GM13977 (cell line): ENCODE measurements at regions not wholly inside any gene's neighbourhood (a gene's known extent, or its start where the extent isn't known, plus 50 kb on each side); places are given as distances from the start of the nearest gene placed in this dataset.

Source experiments
- DNase-seq: peaks from one replicate; pipeline ENCODE4 v3.0.0; 2012; ENCODE audit warnings: low spot score
- in situ Hi-C: fragments of 300-500 bp; cut with MboI; formaldehyde crosslinking; loops from one replicate; pipeline ENCODE4 v1.12.0; 2022; ENCODE audit warnings: low sequenced_read_pairs, low pct_unique_long_range_greater_than_20kb, mixed read lengths, inconsistent platforms; ENCODE audit not compliant: unreplicated experiment
- TF ChIP-seq, protein P1 (sequence below): IDR thresholded peaks from 2 replicates; pipeline ENCODE4 v1.5.1; 2012; ENCODE audit warnings: mild to moderate bottlenecking, control low read depth; ENCODE audit not compliant: insufficient read depth; ENCODE audit errors: extremely low read depth, missing control alignments

- DNase-seq, result no peak
- in situ Hi-C loops, result loop anchor here (10.0 kb wide), 1 partner anchor 93 kb away; no protein-coding TSS in a partner anchor
- TF ChIP-seq, protein P1, sequence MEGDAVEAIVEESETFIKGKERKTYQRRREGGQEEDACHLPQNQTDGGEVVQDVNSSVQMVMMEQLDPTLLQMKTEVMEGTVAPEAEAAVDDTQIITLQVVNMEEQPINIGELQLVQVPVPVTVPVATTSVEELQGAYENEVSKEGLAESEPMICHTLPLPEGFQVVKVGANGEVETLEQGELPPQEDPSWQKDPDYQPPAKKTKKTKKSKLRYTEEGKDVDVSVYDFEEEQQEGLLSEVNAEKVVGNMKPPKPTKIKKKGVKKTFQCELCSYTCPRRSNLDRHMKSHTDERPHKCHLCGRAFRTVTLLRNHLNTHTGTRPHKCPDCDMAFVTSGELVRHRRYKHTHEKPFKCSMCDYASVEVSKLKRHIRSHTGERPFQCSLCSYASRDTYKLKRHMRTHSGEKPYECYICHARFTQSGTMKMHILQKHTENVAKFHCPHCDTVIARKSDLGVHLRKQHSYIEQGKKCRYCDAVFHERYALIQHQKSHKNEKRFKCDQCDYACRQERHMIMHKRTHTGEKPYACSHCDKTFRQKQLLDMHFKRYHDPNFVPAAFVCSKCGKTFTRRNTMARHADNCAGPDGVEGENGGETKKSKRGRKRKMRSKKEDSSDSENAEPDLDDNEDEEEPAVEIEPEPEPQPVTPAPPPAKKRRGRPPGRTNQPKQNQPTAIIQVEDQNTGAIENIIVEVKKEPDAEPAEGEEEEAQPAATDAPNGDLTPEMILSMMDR, result no peak
Measured at GRCh38 chr20:24821391-24821790, 127.7 kb upstream of the CST7 start.

GRCh38 chr20:24823176-24823784, 125.8 kb upstream of the CST7 start:
- TF ChIP-seq, protein P1, result no peak
- in situ Hi-C loops, result loop anchor here (10.0 kb wide), 1 partner anchor 92 kb away; no protein-coding TSS in a partner anchor
- no peak for DNase-seq

GRCh38 chr20:24823989-24824693, 124.9 kb upstream of the CST7 start:
- TF ChIP-seq, protein P1, result no peak

DNA sequence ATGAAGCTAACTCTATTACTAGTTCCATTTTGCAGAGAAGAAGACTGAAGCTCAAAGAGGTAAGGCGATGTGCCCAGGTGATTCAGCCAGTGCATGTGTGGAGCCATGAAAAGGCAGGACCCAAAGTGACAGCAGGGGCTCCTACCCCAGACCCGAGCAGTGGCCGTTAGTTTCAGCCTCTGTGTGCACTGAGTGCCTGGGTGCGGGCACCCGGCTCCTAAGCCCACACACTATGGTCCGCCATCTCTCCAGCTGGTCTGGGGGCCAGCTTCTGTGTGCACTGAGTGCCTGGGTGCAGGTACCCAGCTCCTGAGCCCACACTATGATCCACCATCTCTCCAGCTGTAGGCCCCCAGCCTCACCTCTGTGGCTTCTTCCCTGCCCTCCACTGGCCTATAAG, 123.5 kb upstream of the CST7 start:
- DNase-seq, result no peak
- in situ Hi-C loops, result loop anchor here (10.0 kb wide), 1 partner anchor 89 kb away; no protein-coding TSS in a partner anchor
- TF ChIP-seq, protein P1, result no peak

More at GRCh38 chr20:24823989-24824693, 124.9 kb upstream of the CST7 start:
- DNase-seq, result no peak
- in situ Hi-C loops, result loop anchor here (10.0 kb wide), 1 partner anchor 91 kb away; no protein-coding TSS in a partner anchor

GRCh38 chr20:24827603-24828295, 121.3 kb upstream of the CST7 start:
- TF ChIP-seq, protein P1, result no peak
- in situ Hi-C loops, result loop anchor here (10.0 kb wide), 1 partner anchor 87 kb away; no protein-coding TSS in a partner anchor
- no peak for DNase-seq

DNA sequence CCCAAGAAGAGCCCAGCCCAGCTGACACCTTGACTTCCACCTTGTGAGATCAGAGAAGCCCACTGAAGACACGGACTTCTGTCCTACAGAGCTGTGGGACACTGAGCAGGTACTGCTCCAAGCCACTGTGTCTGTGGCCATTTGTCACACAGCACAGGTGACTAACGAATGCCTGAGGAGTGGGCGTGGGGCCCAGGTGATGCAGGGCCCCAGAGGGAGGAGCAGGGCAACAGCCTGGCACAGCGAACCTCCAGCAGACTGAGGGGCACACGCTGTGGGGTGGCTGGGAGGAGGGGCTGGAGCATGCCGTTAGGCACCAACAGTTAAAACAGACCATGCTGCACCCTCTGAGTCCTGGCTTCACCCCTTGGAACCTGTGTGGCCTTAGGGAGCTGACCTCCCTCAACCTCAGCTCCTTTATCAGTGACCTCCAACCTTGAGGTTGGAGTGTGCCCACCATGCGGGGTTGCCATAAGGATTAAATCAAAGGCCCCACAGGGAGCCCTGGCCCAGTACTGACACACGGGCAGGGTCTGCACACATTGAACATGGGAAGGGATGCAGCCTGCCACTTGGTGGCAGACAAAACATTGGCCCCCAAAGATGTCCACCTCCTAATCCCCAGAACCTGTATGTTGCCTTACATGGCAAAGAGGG, 119.9 kb upstream of the CST7 start:
- DNase-seq, result no peak
- in situ Hi-C loops, result loop anchor here (10.0 kb wide), 1 partner anchor 86 kb away; no protein-coding TSS in a partner anchor
- TF ChIP-seq, protein P1, result no peak
